ENCODE measurements at regions not wholly inside any gene's neighbourhood (a gene's known extent, or its start where the extent isn't known, plus 50 kb on each side); places are given as distances from the start of the nearest gene placed in this dataset.

DNA sequence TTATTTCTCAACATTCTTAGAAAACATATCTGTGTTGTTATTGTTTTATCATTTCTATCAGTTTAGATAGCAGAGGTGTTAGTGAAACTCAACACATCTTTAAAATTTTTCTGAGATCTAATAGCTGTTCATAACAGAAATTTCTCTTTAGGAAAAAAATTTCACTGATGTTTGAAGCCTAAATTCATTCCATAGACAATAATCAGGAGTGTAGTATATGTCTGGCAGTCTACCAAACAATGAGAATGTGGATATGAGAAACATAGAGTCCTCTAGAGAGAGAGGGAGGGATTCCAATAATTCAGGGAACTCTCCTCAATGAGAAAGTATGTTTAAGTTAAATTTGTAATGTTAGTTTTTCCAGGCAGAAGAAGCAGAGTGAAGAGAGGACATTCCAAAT is 118.2 kb upstream of the EDNRB start:
- no peaks in the 10 kb centered on the region for H3K4me1 ChIP-seq
- no peak overlapping the region for H3K9ac ChIP-seq (ENCODE audit: low read depth in 2 of 2, low read length in 2 of 2)
- no peaks in the 10 kb centered on the region for H3K36me3 ChIP-seq
- intact Hi-C loops (cut with DNase I) = no loop called here
- no peak for DNase-seq
- TF ChIP-seq, protein P1, sequence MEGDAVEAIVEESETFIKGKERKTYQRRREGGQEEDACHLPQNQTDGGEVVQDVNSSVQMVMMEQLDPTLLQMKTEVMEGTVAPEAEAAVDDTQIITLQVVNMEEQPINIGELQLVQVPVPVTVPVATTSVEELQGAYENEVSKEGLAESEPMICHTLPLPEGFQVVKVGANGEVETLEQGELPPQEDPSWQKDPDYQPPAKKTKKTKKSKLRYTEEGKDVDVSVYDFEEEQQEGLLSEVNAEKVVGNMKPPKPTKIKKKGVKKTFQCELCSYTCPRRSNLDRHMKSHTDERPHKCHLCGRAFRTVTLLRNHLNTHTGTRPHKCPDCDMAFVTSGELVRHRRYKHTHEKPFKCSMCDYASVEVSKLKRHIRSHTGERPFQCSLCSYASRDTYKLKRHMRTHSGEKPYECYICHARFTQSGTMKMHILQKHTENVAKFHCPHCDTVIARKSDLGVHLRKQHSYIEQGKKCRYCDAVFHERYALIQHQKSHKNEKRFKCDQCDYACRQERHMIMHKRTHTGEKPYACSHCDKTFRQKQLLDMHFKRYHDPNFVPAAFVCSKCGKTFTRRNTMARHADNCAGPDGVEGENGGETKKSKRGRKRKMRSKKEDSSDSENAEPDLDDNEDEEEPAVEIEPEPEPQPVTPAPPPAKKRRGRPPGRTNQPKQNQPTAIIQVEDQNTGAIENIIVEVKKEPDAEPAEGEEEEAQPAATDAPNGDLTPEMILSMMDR (IDR thresholded peaks at IDR 0.05) = no peak
- no peak overlapping the region for H3K4me3 ChIP-seq
- H3K9me3 ChIP-seq = no peaks in the 10 kb centered on the region
- no peaks in the 10 kb centered on the region for H3K27me3 ChIP-seq
- H3K27ac ChIP-seq = no peak overlapping the region

DNA sequence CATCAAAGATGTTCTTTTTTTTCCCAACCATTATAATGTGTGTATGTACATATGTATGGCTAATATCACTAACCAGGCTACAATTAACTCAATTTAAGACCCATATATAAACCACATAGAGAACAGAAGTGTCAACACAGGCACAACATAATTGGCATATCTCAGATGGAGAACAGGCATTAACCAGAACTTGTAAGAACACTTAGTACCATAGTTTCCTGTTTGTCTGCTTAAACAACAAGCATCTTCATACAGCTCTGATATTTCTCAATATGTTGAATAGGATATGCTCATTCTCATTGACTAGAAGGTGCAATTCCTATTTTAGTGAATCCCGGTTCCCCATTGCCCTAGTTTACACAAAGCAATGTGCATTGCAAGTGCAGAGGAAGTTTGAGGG is 116.9 kb upstream of the EDNRB start:
- H3K36me3 ChIP-seq = no peaks in the 10 kb centered on the region
- H3K9ac ChIP-seq (ENCODE audit: low read depth in 2 of 2, low read length in 2 of 2) = no peak overlapping the region
- H3K9me3 ChIP-seq = no peaks in the 10 kb centered on the region
- no peaks in the 10 kb centered on the region for H3K4me1 ChIP-seq
- H3K27me3 ChIP-seq = no peaks in the 10 kb centered on the region
- intact Hi-C loops (cut with DNase I) = no loop called here
- TF ChIP-seq, protein P1 (IDR thresholded peaks at IDR 0.05) = no peak
- no peak for DNase-seq
- no peak overlapping the region for H3K4me3 ChIP-seq
- no peak overlapping the region for H3K27ac ChIP-seq

DNA sequence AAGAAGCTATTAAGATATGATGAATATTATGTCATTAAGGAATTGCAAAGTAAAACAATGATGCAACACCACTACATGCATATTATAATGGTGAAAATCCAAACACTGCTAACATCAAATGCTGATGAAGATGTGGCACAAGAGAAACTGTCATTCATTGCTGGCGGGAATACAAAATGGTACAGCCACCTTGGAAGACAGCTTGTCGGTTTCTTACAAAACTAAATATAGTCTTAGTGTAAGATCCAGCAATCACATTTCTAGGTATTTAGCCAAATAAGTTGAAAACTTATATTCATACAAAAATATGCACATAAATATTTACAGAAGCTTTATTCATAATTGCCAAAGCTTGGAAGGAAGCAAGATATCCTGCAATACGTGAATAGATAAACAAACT is 114.9 kb upstream of the EDNRB start:
- DNase-seq = no peak
- Histone ChIP-seq H3K27me3 (no peaks in the 10 kb centered on the region), H3K27ac (no peak overlapping the region), H3K9me3 (no peaks in the 10 kb centered on the region), H3K9ac (ENCODE audit: low read depth in 2 of 2, low read length in 2 of 2) (no peak overlapping the region), H3K4me1 (no peaks in the 10 kb centered on the region), H3K36me3 (no peaks in the 10 kb centered on the region), H3K4me3 (no peak overlapping the region)
- intact Hi-C loops (cut with DNase I) = no loop called here
- TF ChIP-seq, protein P1 (IDR thresholded peaks at IDR 0.05) = no peak

DNA sequence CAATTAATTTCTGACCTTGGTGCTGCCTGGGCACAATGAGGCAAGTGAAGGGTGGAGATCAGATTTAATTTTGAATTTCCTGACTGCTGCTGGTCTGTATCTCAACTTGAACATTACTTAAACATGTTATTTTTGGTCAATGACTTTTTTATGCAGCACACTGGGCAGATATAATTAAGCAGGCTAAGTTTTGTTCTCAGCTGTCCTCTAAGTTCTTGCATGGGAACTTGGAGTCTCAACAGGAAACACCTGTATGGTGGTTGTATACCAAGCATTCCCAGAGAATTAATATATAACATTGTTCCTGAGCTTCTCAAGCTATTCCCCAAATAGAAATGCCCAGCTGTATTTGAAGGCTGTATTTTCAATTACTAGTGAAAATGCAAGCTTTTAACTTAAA is 113.5 kb upstream of the EDNRB start:
- Histone ChIP-seq H3K27me3 (no peaks in the 10 kb centered on the region), H3K9me3 (no peaks in the 10 kb centered on the region), H3K4me3 (no peak overlapping the region), H3K9ac (ENCODE audit: low read depth in 2 of 2, low read length in 2 of 2) (no peak overlapping the region), H3K27ac (no peak overlapping the region), H3K36me3 (no peaks in the 10 kb centered on the region), H3K4me1 (no peaks in the 10 kb centered on the region)
- no peak for DNase-seq
- intact Hi-C loops (cut with DNase I) = no loop called here
- TF ChIP-seq, protein P1 (IDR thresholded peaks at IDR 0.05) = no peak

DNA sequence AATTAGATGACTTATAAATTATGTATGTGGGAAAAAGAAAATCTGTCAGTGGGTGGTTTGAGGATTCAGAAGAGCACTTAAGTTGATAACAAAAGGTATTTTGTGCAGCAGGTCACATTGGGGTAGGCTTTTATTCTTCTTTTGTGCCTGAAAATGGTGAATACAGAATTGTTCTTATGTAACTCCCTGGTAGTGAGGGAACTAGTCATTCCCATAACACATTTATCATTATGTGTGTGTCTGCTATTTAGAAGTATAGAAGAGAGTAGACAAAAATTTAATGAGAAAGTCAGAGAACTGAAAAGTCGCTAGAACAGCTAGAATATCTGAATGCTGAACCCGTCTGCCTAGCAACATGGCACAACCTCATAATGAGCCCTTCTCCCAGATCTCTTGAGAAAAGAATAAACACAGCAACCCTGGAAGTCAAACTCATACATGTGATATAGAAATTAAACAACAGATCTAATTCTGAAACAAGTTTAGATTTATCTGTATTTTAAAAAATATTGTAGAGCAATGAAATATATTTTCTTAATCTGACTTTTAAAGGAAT is 111.8 kb upstream of the EDNRB start:
- Histone ChIP-seq H3K27ac (no peak overlapping the region), H3K9ac (ENCODE audit: low read depth in 2 of 2, low read length in 2 of 2) (no peak overlapping the region), H3K4me1 (no peaks in the 10 kb centered on the region), H3K27me3 (no peaks in the 10 kb centered on the region), H3K4me3 (no peak overlapping the region), H3K36me3 (no peaks in the 10 kb centered on the region), H3K9me3 (no peaks in the 10 kb centered on the region)
- TF ChIP-seq, protein P1 (IDR thresholded peaks at IDR 0.05) = no peak
- DNase-seq = no peak
- intact Hi-C loops (cut with DNase I) = no loop called here

Measured in colonic mucosa (tissue), 4 donors.